Epidermal melanocyte (primary cell): ENCODE measurements at regions not wholly inside any gene's neighbourhood (a gene's known extent, or its start where the extent isn't known, plus 50 kb on each side); places are given as distances from the start of the nearest gene placed in this dataset.
"Not testable (repeated sequence)": the region's sequence is repeated elsewhere in the genome, so short reads cannot be mapped to it uniquely, and the experiment has no call there.

Experiments used
- DNase-seq: peaks from one replicate; pipeline ENCODE4 v3.0.0; 2011; ENCODE audit warnings: low spot score; ENCODE audit not compliant: insufficient read length

GRCh38 chr1:64318428-64318827, 115.0 kb downstream of the UBE2U start:
- DNase-seq, result no peak

GRCh38 chr1:64320007-64320406, 116.6 kb downstream of the UBE2U start:
- DNase-seq, result no peak

DNA sequence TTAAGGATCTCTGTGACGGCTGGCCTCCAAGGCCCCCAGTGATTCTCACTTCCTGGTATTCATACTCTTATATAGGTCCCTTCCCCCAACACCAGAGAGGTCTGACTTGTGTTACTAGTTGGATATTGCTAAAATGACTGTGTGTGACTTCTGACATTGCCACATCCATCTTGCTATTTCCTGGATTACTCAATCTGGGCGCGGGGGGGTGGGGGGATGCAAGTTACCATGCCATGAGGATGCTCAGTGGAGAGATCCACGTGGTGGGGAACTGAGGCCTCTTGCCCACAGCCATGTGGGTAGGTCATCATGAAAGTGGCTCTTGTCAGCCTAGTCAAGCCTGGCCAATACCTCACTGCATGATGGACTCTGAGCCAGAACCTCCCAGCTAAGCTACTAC, 117.0 kb downstream of the UBE2U start:
- DNase-seq, result no peak

DNA sequence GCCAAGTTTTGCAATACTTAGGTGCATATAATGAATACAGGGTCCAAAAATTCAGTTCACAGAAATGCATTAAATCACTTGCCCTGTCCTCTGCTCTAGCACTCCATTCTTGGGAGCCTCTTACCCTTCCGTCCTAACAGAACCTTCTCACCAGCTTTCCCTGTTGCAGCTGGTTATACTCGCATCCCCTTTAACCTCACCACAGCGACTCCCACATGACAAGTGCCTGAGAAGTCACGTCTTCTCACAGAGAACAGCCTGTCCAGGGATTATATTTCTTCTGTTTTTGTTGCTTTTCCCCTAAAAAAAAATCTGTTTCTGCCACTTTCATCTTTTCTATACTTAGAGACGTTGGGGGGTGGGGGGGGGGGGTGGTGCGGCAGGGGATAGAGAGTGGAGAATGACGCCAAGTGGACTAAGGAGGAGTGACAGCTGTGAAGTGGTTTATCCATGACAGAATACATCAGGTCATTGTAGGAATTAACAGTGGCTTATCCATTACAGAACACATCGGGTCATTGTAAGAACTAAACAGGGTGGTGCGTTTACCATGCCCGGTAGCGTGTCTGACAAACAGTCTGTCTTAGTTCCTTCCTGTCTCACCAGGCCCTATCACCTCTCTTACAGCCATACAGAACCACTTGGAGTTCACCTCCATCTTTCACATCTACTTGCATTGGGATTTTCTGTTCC, 117.6 kb downstream of the UBE2U start:
- no peak for DNase-seq

DNA sequence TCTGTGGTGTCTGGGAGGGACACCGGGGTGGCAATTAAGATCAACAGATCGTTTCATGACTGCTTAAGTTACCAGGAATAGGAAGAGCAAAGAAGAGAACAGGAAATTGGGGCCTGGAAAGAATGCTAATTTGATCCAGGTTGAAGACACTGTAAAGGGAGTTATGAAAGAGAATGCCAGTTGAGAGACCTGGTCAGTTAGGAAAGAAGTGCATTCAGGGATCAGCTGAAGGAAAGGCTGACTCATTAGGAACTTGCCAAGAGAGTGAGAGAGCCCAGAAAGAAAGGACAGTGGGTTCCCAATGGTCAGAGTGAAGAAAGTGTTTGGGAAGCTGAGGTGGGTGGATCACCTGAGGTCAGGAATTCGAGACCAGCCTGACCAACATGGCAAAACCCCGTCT, 119.6 kb downstream of the UBE2U start:
- no peak for DNase-seq

DNA sequence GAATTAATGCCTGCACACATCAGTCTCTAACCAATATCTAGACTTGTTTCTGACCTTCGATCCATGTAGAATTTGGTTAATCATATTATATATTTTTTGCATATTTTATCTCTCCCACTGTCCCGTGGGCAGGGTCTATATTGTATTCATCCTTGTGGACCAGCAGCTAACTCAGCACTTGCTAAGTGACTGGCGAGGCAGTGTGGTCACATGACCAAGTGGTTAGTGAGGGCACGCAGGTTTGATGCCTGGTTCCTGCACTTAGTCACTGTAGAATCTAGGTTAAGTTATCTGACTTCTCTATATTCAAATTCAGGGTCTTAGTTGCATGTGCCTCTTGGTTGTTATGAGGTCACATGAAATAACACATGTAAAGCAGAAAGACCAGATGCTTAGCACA, 120.5 kb downstream of the UBE2U start:
- no peak for DNase-seq

- DNase-seq, result no peak
Measured at GRCh38 chr1:64325856-64326255, 122.4 kb downstream of the UBE2U start.

DNA sequence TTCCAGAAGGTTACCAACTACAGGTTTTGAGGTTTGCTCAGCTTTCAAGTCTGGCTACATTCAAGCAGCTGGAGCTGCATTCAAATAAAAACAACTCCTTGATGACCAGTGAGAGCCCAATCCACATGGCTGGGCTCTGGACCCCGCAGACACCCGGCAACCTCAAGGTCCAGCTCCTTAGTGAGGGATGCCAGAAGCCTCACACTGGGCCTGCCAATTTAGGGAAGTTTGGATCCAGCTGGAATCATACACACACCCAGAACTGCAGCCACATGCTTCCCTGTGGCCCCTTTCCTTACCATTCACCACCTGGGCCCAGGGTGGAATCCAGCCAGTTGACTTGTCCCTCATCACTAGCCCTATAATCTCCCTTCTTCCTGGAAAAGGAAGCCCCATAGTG, 123.7 kb downstream of the UBE2U start:
- DNase-seq, result no peak

DNA sequence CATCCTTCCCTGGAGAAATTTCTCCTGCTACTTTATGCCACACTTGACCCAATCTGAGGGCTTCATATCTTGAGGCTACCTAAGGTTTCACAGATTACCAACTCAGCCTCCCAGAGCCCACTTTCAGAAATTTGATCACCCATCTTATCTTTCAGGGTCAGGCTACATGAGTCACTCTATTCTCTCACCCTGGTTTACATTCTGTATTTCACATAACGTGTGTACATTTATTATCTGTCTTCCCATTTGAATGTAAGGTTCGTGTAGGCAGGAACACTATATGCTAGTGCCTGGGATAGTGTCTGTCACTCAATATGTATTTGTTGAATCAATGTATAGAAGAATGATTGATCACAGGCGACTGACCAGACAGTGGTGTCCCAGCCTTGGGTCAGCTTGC, 124.8 kb downstream of the UBE2U start:
- no peak for DNase-seq

DNA sequence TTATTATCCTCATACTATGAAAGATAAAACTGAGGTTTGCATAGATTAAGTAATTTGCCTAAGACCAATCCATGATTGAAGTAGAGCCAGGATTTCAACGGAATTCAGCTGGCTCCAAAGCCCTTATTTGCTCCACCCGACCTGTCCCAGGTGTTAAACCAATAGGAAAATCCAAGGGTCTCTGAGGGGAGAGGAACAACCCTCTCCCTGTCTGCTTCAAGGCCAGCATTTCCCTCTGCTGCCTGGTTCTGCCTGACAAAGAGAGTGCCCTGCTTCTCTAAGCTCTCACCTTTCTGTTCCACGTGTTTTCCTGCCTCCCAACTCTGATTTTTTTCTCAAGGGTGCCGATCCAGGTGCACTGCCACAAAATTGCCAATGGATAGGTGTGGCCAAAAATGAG, 127.4 kb downstream of the UBE2U start:
- no peak for DNase-seq

DNA sequence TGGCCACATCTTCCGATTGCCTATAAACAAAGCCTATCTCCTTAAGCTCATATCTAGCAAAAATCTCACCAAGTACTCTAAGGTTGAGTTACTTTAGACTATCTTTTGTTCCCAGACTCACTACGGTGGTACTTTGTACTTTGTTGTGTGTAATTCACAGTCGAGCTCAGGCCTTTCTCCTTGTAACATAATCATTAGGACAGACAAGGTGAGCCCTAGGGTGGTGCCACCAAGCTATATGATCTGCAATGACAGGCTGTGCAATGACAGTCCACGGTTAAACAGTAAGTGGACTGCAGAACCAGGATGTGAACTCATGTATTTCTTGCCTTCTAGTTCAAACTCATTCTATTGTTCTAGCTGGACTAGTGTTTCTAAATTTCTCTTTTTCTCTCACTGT, 132.2 kb downstream of the UBE2U start:
- no peak for DNase-seq

- no peak for DNase-seq
Measured at GRCh38 chr1:64337475-64337874, 132.5 kb upstream of the CACHD1 start.

DNA sequence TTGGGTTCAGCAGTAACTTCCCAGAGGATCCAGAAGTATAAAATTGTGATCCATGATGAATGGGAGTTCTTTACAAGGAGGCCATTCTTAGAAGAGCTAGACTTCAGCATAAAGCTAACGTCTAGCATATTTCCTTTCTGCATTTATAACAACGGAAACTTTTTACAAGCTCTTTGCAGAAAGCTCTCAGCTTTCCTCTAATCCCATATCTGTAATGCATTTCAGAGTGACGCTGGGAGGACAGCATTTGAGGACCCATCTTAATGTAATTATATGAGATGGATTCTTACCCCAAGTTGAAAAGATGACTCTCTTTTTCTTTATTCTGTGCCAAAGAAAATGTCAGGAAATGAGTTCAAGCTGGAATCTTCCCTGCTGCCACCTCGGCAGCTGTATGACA, 132.0 kb upstream of the CACHD1 start:
- DNase-seq, result no peak

GRCh38 chr1:64340361-64340760, 129.6 kb upstream of the CACHD1 start:
- DNase-seq, result no peak

DNA sequence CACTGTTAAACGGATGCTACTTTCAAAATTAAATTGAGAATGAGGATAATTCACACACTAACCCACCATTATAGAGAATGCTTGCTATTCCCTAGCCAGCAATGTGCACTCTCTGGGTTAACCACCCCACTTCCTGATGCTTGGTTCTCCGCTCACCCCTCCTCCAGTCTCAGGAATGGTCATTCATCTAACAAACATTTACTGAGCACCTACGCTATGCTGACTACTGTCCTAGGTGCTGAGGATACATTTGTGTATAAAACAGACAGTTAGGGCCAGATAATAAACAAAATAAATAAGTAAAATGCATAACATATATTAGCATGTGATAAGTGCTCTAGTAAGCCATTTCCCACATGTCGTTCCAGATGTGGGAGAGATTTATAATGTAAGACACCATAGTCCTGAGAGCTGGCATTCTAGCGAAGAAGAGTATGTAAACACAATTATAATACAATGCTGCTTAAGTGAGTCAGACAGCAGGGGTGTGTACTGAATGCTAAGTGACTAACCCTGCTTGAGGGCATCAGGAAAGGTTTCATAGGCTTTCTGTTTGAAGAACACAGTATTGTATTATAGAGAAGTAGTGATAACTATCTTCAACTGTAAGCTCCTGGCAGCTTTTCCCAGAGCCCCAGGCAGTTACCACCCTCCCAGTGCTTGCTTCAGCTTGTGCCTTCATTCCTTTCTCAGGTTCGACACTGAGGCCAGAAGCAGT, 126.7 kb upstream of the CACHD1 start:
- peak; percentile 79 for DNase-seq

DNA sequence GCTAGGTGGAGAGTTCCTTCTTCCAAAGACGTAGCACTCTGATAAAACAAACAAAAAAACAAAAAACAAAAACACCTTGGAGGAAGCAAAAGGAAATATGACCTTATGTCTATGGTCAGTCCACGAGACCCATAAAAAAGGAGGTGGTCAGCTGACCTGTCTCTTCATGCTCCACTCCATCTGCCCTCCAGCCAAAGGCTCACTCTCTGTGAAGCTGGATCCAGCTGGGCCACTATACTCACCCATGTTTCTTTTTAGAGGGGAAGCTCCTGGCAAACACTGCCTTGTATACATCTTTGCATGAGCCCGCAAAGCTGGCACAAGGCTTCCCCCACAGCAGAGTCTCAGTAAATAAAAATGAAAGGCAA, 126.1 kb upstream of the CACHD1 start:
- DNase-seq, result peak; percentile 38

GRCh38 chr1:64348270-64348960, 121.5 kb upstream of the CACHD1 start:
- DNase-seq, result no peak

DNA sequence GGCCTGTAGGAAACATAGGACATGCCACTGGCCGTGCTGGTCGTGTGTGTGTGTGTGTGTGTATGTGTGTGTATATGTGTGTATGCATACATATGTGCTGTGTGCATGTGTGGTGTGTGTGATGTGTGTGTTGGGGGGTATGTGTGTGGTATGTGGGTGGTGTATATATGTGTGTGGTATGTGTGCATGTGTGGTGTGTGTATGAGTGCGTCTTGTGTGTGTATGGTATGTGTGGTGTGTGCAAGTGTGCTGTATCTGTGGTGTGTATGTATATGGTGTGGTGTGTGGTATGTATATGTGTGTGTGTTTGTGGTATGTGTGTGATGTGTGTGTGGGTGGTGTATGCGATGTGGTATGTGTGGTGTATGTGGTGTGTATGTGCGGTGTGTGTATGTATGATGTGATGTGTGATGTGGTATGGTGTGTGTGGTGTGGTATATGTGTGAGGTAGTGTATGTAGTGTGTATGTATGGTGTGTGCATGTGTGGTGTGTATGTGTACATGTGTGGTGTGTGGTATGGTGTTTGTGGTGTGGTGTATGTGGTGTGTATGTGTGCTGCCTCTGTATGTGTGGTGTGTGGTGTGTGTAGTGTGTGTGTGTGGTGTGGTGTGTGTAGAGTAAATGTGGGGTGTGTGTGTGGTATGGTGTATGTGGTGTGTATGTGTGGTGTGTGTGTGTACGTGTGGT, 120.8 kb upstream of the CACHD1 start:
- no peak for DNase-seq

GRCh38 chr1:64355534-64355933, 114.4 kb upstream of the CACHD1 start:
- DNase-seq, result not testable (repeated sequence)

DNA sequence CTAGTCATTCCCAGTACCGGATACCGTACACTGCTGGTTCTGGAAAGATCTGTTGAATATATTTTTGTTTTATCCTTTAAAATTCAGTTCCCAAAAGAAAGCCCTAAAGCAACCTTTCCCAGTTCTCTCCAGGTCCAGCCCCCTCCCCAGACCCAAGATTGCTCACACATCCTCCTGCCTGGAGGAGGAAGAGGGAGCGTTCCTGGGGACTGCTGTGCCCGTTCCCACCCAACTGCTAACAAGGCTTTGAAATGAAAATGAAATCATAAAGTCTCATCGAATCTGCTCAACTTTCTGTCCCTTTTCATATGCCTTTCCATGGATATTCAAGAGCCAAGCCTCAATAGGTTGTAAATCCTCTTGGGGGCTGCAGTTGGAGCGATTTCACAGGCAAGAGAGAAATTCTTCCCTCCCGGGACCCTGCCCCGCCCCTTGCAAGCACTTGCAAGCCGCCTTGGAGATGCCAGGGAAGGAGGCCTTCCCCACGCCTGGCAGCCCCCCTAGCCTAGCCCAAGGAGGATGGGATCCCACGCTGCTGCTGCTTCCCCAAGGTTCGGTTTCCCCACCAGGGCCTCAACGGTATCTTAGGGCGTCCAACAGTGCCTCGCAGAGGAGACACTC, 113.2 kb upstream of the CACHD1 start:
- no peak for DNase-seq

DNA sequence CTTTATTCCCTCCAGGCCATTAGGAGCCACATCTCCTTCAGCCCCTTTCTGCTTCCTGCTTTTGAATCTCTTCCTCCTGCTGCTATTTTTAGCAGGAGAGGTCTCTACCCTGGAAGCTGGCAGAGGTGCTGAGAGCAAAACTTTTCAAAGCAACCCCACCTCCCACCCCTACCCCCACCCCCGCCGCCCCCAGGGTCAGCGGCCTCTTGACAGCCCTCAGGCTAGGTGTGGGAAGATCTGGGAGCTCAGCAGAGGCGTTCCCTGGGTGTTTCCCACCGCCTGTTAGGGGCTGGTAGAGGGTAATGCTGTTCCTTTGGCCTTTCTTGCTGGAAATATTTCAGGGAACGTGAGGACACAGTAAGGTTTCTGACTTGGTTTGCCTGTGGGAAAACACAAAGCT, 112.5 kb upstream of the CACHD1 start:
- peak; percentile 36 for DNase-seq

DNA sequence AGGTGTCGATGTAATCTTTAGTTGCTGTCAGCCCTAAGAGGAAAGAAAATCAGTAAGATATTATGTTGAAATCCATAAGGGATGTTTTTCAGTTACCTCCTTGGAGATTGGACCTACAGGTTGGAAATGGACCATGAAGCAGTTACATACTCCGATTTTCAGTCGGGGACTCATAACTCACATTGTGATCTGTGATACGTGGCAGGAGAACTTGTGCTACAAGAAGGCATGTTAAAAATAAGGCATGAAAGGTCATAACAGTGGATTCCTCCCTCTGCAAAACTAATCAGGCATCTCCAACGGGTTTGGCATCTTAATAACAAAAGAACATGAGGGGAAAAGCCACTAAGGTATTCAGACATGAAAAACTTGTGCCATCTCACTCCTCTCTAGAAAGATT, 111.2 kb upstream of the CACHD1 start:
- no peak for DNase-seq
